CD14-positive monocyte (primary cell): ENCODE measurements at regions not wholly inside any gene's neighbourhood (a gene's known extent, or its start where the extent isn't known, plus 50 kb on each side); places are given as distances from the start of the nearest gene placed in this dataset.

Experiments
- DNase-seq, 3 donors: peaks; one replicate each; pipeline ENCODE4 v3.0.0-alpha.2; 2011 to 2022
- H2AFZ ChIP-seq: 2 replicates; pipeline ENCODE4 v1.6.0; 2012; ENCODE audit warnings: mild to moderate bottlenecking, low read depth, low read length, inconsistent platforms; ENCODE audit not compliant: insufficient read depth, poor library complexity, severe bottlenecking
- H3K27ac ChIP-seq, 2 donors: 1 replicate in 1 of 2; 2 replicates in 1 of 2; pipeline ENCODE4 v1.5.1; 2012 to 2013; ENCODE audit warnings: low read length in 2 of 2, control low read depth in 1 of 2, inconsistent platforms in 1 of 2, low read depth in 1 of 2, mild to moderate bottlenecking in 1 of 2
- H3K27me3 ChIP-seq, 2 donors: one replicate each; pipeline versions ENCODE4 v1.6.0 to v1.6.1; 2011 to 2013; ENCODE audit warnings: low read length in 2 of 2; ENCODE audit not compliant: control insufficient read depth in 2 of 2, insufficient read depth in 2 of 2
- H3K36me3 ChIP-seq, 2 donors: replicated peaks in 1 of 2; 1 replicate in 1 of 2; 2 replicates in 1 of 2; pipeline versions ENCODE4 v1.5.1 to v1.6.1; 2012 to 2013; ENCODE audit warnings: low read length in 2 of 2, control low read depth in 1 of 2, inconsistent platforms in 1 of 2, mild to moderate bottlenecking in 1 of 2; ENCODE audit not compliant: insufficient read depth in 2 of 2, control insufficient read depth in 1 of 2
- H3K4me1 ChIP-seq, 2 donors: 1 replicate in 1 of 2; 2 replicates in 1 of 2; pipeline versions ENCODE4 v1.5.1 to v1.6.1; 2012 to 2013; ENCODE audit warnings: low read length in 2 of 2, control low read depth in 1 of 2, inconsistent platforms in 1 of 2, mild to moderate bottlenecking in 1 of 2, moderate library complexity in 1 of 2; ENCODE audit not compliant: insufficient read depth in 2 of 2, control insufficient read depth in 1 of 2
- H3K4me2 ChIP-seq: replicated peaks from 2 replicates; pipeline ENCODE3; 2012; ENCODE audit warnings: low read length, moderate library complexity, mild to moderate bottlenecking; ENCODE audit not compliant: poor library complexity, severe bottlenecking; ENCODE audit errors: extremely low read depth
- H3K4me3 ChIP-seq, 3 experiments: fragments of 200-600 bp in 1 of 3; sonication (generic) in 1 of 3; replicated peaks in 1 of 3; 1 replicate in 2 of 3; 2 replicates in 1 of 3; pipeline ENCODE4 v1.5.1; 2011 to 2013; ENCODE audit warnings: low read length in 3 of 3, mild to moderate bottlenecking in 3 of 3, control low read depth in 2 of 3, low read depth in 2 of 3, inconsistent platforms in 1 of 3, moderate library complexity in 1 of 3
- H3K79me2 ChIP-seq: 2 replicates; pipeline ENCODE4 v1.6.0; 2012; ENCODE audit warnings: mild to moderate bottlenecking, control low read depth, inconsistent platforms, low read length, moderate library complexity; ENCODE audit not compliant: insufficient read depth
- H3K9ac ChIP-seq: 2 replicates; pipeline ENCODE4 v1.6.0; 2017; ENCODE audit warnings: low read length, mild to moderate bottlenecking; ENCODE audit not compliant: insufficient read depth, poor library complexity, severe bottlenecking
- H3K9me3 ChIP-seq, 2 donors: replicated peaks in 1 of 2; 1 replicate in 1 of 2; 2 replicates in 1 of 2; pipeline versions ENCODE4 v1.5.1 to v1.6.1; 2012 to 2013; ENCODE audit warnings: low read length in 2 of 2, control low read depth in 1 of 2; ENCODE audit not compliant: control insufficient read depth in 1 of 2, insufficient read depth in 1 of 2
- H4K20me1 ChIP-seq: 2 replicates; pipeline ENCODE4 v1.6.0; 2012; ENCODE audit warnings: mild to moderate bottlenecking, low read length, control low read depth, moderate library complexity; ENCODE audit not compliant: insufficient read depth
- H3K27ac Mint-ChIP-seq, 7 donors: one replicate each; pipeline ENCODE4 v1.8.0; 2020; ENCODE audit warnings: mild to moderate bottlenecking in 7 of 7, mixed read lengths in 7 of 7, moderate library complexity in 6 of 7, inconsistent platforms in 2 of 7
- H3K27me3 Mint-ChIP-seq, 3 donors: one replicate each; pipeline ENCODE4 v1.8.0; 2021 to 2022; ENCODE audit warnings: low read depth in 3 of 3, mild to moderate bottlenecking in 3 of 3, mixed read lengths in 3 of 3, moderate library complexity in 3 of 3, inconsistent platforms in 1 of 3
- H3K36me3 Mint-ChIP-seq, 2 donors: one replicate each; pipeline ENCODE4 v1.8.0; 2020; ENCODE audit warnings: mixed read lengths in 2 of 2, inconsistent platforms in 1 of 2, mild to moderate bottlenecking in 1 of 2
- H3K4me1 Mint-ChIP-seq: one replicate; pipeline ENCODE4 v1.8.0; 2020; ENCODE audit warnings: mild to moderate bottlenecking, mixed read lengths
- H3K4me3 Mint-ChIP-seq, 2 donors: one replicate each; pipeline ENCODE4 v1.8.0; 2020; ENCODE audit warnings: mild to moderate bottlenecking in 2 of 2, mixed read lengths in 2 of 2, moderate library complexity in 1 of 2
- H3K9me3 Mint-ChIP-seq, 7 donors: one replicate each; pipeline ENCODE4 v1.8.0; 2020 to 2022; ENCODE audit warnings: mixed read lengths in 7 of 7, mild to moderate bottlenecking in 6 of 7, moderate library complexity in 6 of 7, inconsistent platforms in 2 of 7
- CTCF ChIP-seq: fragments of 200-600 bp; IDR thresholded peaks from one replicate; pipeline ENCODE4 v1.8.0; 2022; ENCODE audit warnings: antibody characterized with exemption, mild to moderate bottlenecking
- WGBS: methylation state at CpG from one replicate; pipeline ENCODE4 v1.1.5; 2013; ENCODE audit warnings: missing lambda C conversion rate; ENCODE audit not compliant: insufficient coverage; 5-methylcytosine and 5-hydroxymethylcytosine counted together
- intact Hi-C, 2 donors: fragments of 100-400 bp; cut with micrococcal nuclease; formaldehyde crosslinking; loops; one replicate each; pipeline versions ENCODE4 v1.15.0 to v1.15.1; 2023

- Histone ChIP-seq H3K27me3 (no peaks in the 10 kb centered on the region), H2AFZ (no peak overlapping the region), H3K4me3 (no peak overlapping the region), H3K4me1 (no peaks in the 10 kb centered on the region), H3K4me2 (no peak overlapping the region), H3K9me3 (no peaks in the 10 kb centered on the region), H3K36me3 (no peaks in the 10 kb centered on the region), H3K27ac (no peak overlapping the region), H4K20me1 (no peaks in the 10 kb centered on the region), H3K9ac (no peak overlapping the region), H3K79me2 (no peaks in the 10 kb centered on the region)
- WGBS = no CpG with 5 or more reads among the region's 4 CpGs
- H3K4me1 Mint-ChIP-seq = no peaks in the 10 kb centered on the region
- H3K4me3 Mint-ChIP-seq = no peak overlapping the region
- H3K27ac Mint-ChIP-seq = no peak overlapping the region
- H3K27me3 Mint-ChIP-seq = peaks cover 2 to 11% (median 8%) of the 10 kb centered on the region in 3 donors
- TF ChIP-seq CTCF = no peak
- intact Hi-C loops = no loop called here
- peaks cover 0 to under 1% (median 0%) of the 10 kb centered on the region in 7 donors for H3K9me3 Mint-ChIP-seq
- no peaks in the 10 kb centered on the region for H3K36me3 Mint-ChIP-seq
- no peak for DNase-seq
Observed at GRCh38 chr9:115596746-115597080, 478.8 kb upstream of the TNC start.

GRCh38 chr9:115597330-115597895 is 479.5 kb upstream of the TNC start:
- Histone ChIP-seq H3K27me3 (no peaks in the 10 kb centered on the region), H3K4me1 (no peaks in the 10 kb centered on the region), H3K4me3 (no peak overlapping the region), H3K27ac (no peak overlapping the region), H3K4me2 (no peak overlapping the region), H2AFZ (no peak overlapping the region), H3K9me3 (no peaks in the 10 kb centered on the region), H4K20me1 (no peaks in the 10 kb centered on the region), H3K79me2 (no peaks in the 10 kb centered on the region), H3K36me3 (no peaks in the 10 kb centered on the region), H3K9ac (no peak overlapping the region)
- intact Hi-C loops = no loop called here
- peaks cover 2 to 11% (median 8%) of the 10 kb centered on the region in 3 donors for H3K27me3 Mint-ChIP-seq
- peaks cover 0 to 2% (median 0%) of the 10 kb centered on the region in 7 donors for H3K9me3 Mint-ChIP-seq
- no peaks in the 10 kb centered on the region for H3K4me1 Mint-ChIP-seq
- TF ChIP-seq CTCF = no peak
- H3K36me3 Mint-ChIP-seq = no peaks in the 10 kb centered on the region
- H3K27ac Mint-ChIP-seq = no peak overlapping the region
- no peak overlapping the region for H3K4me3 Mint-ChIP-seq
- WGBS = no CpG with 5 or more reads among the region's 3 CpGs
- DNase-seq = no peak
